Liver (tissue), 3 donors: ENCODE measurements at regions not wholly inside any gene's neighbourhood (a gene's known extent, or its start where the extent isn't known, plus 50 kb on each side); places are given as distances from the start of the nearest gene placed in this dataset.

Source experiments
- ATF3 ChIP-seq: IDR thresholded peaks from 2 replicates; pipeline ENCODE4 v1.6.1; 2016; ENCODE audit warnings: antibody characterized with exemption
- CTCF ChIP-seq: fragments of 150-350 bp; IDR thresholded peaks from 2 replicates; pipeline ENCODE4 v1.5.1; 2017; ENCODE audit warnings: improper control_type of control experiment, low read depth, low read length; ENCODE audit not compliant: missing input control
- FOXA2 ChIP-seq: IDR thresholded peaks from 2 replicates; pipeline ENCODE4 v1.6.1; 2016; ENCODE audit warnings: antibody characterized with exemption
- GABPA ChIP-seq, 2 donors: IDR thresholded peaks in 1 of 2; conservative IDR thresholded peaks in 1 of 2; 2 replicates each; pipeline ENCODE4 v1.6.1; 2016; ENCODE audit warnings: antibody characterized with exemption in 2 of 2, mild to moderate bottlenecking in 1 of 2, moderate library complexity in 1 of 2
- HNF4A ChIP-seq, 2 donors: conservative IDR thresholded peaks; 2 replicates each; pipeline ENCODE4 v1.6.1; 2016; ENCODE audit warnings: antibody characterized with exemption in 2 of 2, mild to moderate bottlenecking in 2 of 2
- JUND ChIP-seq, 2 donors: IDR thresholded peaks; 2 replicates each; pipeline ENCODE4 v1.6.1; 2016; ENCODE audit warnings: antibody characterized with exemption in 2 of 2
- MAX ChIP-seq: IDR thresholded peaks from 2 replicates; pipeline ENCODE4 v1.6.1; 2016; ENCODE audit warnings: antibody characterized with exemption
- RAD21 ChIP-seq, 2 donors: IDR thresholded peaks; 2 replicates each; pipeline ENCODE4 v1.6.1; 2016; ENCODE audit warnings: antibody characterized with exemption in 2 of 2, mild to moderate bottlenecking in 2 of 2
- REST ChIP-seq: IDR thresholded peaks from 2 replicates; pipeline ENCODE4 v1.6.1; 2016; ENCODE audit warnings: antibody characterized with exemption, mild to moderate bottlenecking
- RXRA ChIP-seq, 2 donors: IDR thresholded peaks; 2 replicates each; pipeline ENCODE4 v1.6.1; 2017 to 2018; ENCODE audit warnings: antibody characterized with exemption in 2 of 2, mild to moderate bottlenecking in 1 of 2
- SP1 ChIP-seq: IDR thresholded peaks from 2 replicates; pipeline ENCODE4 v1.6.1; 2018; ENCODE audit warnings: antibody characterized with exemption, mild to moderate bottlenecking
- TAF1 ChIP-seq: conservative IDR thresholded peaks from 2 replicates; pipeline ENCODE4 v1.6.1; 2016; ENCODE audit warnings: antibody characterized with exemption, mild to moderate bottlenecking
- YY1 ChIP-seq: IDR thresholded peaks from 2 replicates; pipeline ENCODE4 v1.6.1; 2016; ENCODE audit warnings: antibody characterized with exemption, mild to moderate bottlenecking
- ZBTB33 ChIP-seq: IDR thresholded peaks from 2 replicates; pipeline ENCODE4 v1.6.1; 2016; ENCODE audit warnings: antibody characterized with exemption
- donor health status: healthy.
- donor health status: healthy.

- TF ChIP-seq CTCF (no peak), YY1 (no peak), ATF3 (no peak), ZBTB33 (no peak), MAX (no peak), TAF1 (no peak), JUND (IDR thresholded peaks at IDR 0.05) (no peak), REST (no peak), GABPA (IDR thresholded peaks at IDR 0.05 in 1 of 2, conservative IDR thresholded peaks at IDR 0.05 in 1 of 2) (no peak), RXRA (IDR thresholded peaks at IDR 0.05) (no peak), SP1 (no peak), HNF4A (conservative IDR thresholded peaks at IDR 0.05) (no peak), RAD21 (IDR thresholded peaks at IDR 0.05) (no peak), FOXA2 (no peak)
Observed at GRCh38 chr13:102945324-102945815, 99.5 kb downstream of the ERCC5 start.
